GM19238 (cell line): ENCODE measurements at regions not wholly inside any gene's neighbourhood (a gene's known extent, or its start where the extent isn't known, plus 50 kb on each side); places are given as distances from the start of the nearest gene placed in this dataset.

Experiments used
- DNase-seq: peaks from one replicate; pipeline ENCODE4 v3.0.0; 2011; ENCODE audit warnings: low spot score; ENCODE audit not compliant: insufficient read length

- no peak for DNase-seq
These were observed 52.2 kb upstream of the DAB2IP start for GRCh38 chr9:121598965-121599871.

GRCh38 chr9:121599872-121600585, 51.4 kb upstream of the DAB2IP start:
- no peak for DNase-seq

DNA sequence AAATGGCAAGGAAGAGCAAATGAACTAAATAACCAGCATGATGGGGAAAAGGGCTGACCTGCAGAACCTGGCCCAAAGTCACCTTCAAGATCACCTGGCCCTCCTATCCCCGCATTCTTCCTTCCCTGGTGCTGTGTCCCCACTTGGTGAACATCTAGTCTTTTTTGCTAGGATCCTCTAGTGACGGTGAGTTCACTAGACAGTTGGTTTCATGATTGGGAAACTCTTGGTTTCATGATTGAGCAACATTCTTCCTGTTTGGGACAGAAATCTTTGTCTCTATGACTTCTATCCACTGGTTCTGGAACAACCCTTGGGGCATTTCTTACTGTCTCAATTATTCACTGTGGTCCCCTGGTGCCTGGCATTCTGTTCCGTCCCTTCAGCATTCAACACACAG, 50.2 kb upstream of the DAB2IP start:
- DNase-seq = no peak
